Bronchial epithelial cell (primary cell): ENCODE measurements at regions not wholly inside any gene's neighbourhood (a gene's known extent, or its start where the extent isn't known, plus 50 kb on each side); places are given as distances from the start of the nearest gene placed in this dataset.

Source experiments
- DNase-seq: peaks from one replicate; pipeline ENCODE4 v3.0.0-alpha.2; 2010; ENCODE audit warnings: low read depth
- FAIRE-seq: peaks from 2 replicates; lab custom pipeline; 2011; peaks lifted over from hg19 to GRCh38; lab: Jason Lieb, UNC
- H3K27me3 ChIP-seq: 2 replicates; pipeline ENCODE4 v1.5.1; 2011; ENCODE audit warnings: low read length; ENCODE audit not compliant: control insufficient read depth, insufficient read depth
- H3K36me3 ChIP-seq: 2 replicates; pipeline ENCODE4 v1.5.1; 2011; ENCODE audit warnings: low read length; ENCODE audit not compliant: control insufficient read depth, insufficient read depth
- H3K4me3 ChIP-seq: 2 replicates; pipeline ENCODE4 v1.5.1; 2011; ENCODE audit warnings: mild to moderate bottlenecking, low read depth, low read length, control low read depth
- CTCF ChIP-seq: IDR thresholded peaks from 2 replicates; pipeline ENCODE4 v1.5.1; 2011; ENCODE audit warnings: mild to moderate bottlenecking, moderate library complexity, low read length, control low read depth, inconsistent platforms; ENCODE audit not compliant: insufficient read depth, severe bottlenecking

DNA sequence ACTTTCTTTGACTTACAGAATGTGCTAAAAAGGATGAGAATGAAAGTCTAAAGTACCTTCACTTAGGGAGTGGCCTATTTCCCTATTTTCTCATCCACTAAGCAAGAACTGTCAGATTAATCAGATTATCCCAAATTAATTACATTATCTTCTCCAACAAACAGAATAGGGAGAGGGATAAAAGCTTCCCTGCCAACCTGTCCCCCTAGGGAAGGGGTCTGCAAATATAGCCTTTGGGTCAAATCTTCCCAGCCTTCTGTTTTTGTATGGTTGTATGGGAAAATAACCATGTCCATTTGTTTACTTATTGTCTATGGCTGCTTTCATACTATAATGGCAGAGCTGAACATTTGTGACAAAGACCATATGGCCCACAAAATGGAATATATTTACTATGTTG, 57.1 kb upstream of the USP38 start:
- Histone ChIP-seq H3K27me3 (no peaks in the 10 kb centered on the region), H3K36me3 (no peaks in the 10 kb centered on the region), H3K4me3 (no peak overlapping the region)
- no peak for TF ChIP-seq CTCF
- no peak for DNase-seq
- no peak for FAIRE-seq

DNA sequence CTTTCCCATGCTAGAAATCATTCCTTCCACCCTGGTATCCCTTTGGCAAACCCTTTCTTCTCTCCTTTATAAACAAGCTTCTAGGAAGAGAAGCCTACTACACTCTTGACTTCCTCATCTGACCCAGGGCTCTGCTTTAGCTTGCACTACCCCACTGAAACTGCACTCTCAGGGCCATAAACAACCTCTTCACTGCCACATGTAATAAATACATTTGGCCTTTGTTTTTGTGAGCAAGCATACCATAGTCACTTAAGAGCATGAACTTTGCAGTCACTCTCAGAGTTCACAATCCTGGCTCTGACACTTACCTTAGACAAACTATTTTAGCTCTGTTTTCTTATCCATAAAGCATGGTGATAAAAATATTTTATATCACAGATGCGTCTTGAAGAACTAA, 50.7 kb upstream of the USP38 start:
- no peak for DNase-seq
- no peaks in the 10 kb centered on the region for H3K27me3 ChIP-seq
- no peak overlapping the region for H3K4me3 ChIP-seq
- no peak for FAIRE-seq
- no peak for TF ChIP-seq CTCF
- no peaks in the 10 kb centered on the region for H3K36me3 ChIP-seq
